Kasumi-1 (cell line): ENCODE measurements at regions not wholly inside any gene's neighbourhood (a gene's known extent, or its start where the extent isn't known, plus 50 kb on each side); places are given as distances from the start of the nearest gene placed in this dataset.
"Not testable (repeated sequence)": the region's sequence is repeated elsewhere in the genome, so short reads cannot be mapped to it uniquely, and the experiment has no call there.

Source experiments
- DNase-seq, 2 experiments: peaks; one replicate each; lab custom pipeline; 2025; lab: John Stamatoyannopoulos, UW

GRCh38 chr2:236827997-236828396, 257.7 kb upstream of the COPS8 start:
- no peak for DNase-seq

- no peak for DNase-seq
Measured at GRCh38 chr2:236828820-236829219, 256.9 kb upstream of the COPS8 start.

GRCh38 chr2:236830926-236831325, 254.8 kb upstream of the COPS8 start:
- no peak for DNase-seq

GRCh38 chr2:236831698-236832097, 254.0 kb upstream of the COPS8 start:
- DNase-seq, result no peak

- DNase-seq, result no peak
Measured at GRCh38 chr2:236833501-236834073, 252.1 kb upstream of the COPS8 start.

- DNase-seq, result no peak
Measured at GRCh38 chr2:236834284-236834683, 251.4 kb upstream of the COPS8 start.

GRCh38 chr2:236835307-236836024, 250.2 kb upstream of the COPS8 start:
- DNase-seq, result no peak

- DNase-seq, result not testable (repeated sequence)
Measured at GRCh38 chr2:236836028-236836427, 249.7 kb upstream of the COPS8 start.

GRCh38 chr2:236840215-236840614, 245.5 kb upstream of the COPS8 start:
- no peak for DNase-seq

- no peak for DNase-seq
Measured at GRCh38 chr2:236840857-236841256, 244.8 kb upstream of the COPS8 start.

GRCh38 chr2:236841389-236841788, 244.3 kb upstream of the COPS8 start:
- no peak for DNase-seq

GRCh38 chr2:236843161-236843968, 242.3 kb upstream of the COPS8 start:
- DNase-seq, result no peak

- DNase-seq, result no peak
Measured at GRCh38 chr2:236844711-236845110, 241.0 kb upstream of the COPS8 start.

- DNase-seq, result no peak
Measured at GRCh38 chr2:236847023-236847422, 238.7 kb upstream of the COPS8 start.

- DNase-seq, result no peak
Measured at GRCh38 chr2:236847538-236848263, 238.0 kb upstream of the COPS8 start.

GRCh38 chr2:236848501-236848900, 237.2 kb upstream of the COPS8 start:
- DNase-seq, result no peak

- no peak for DNase-seq
Measured at GRCh38 chr2:236849508-236849907, 236.2 kb upstream of the COPS8 start.

- no peak for DNase-seq
Measured at GRCh38 chr2:236849940-236850339, 235.7 kb upstream of the COPS8 start.

- DNase-seq, result no peak
Measured at GRCh38 chr2:236851187-236851586, 234.5 kb upstream of the COPS8 start.

- DNase-seq, result no peak
Measured at GRCh38 chr2:236852100-236852976, 233.4 kb upstream of the COPS8 start.

GRCh38 chr2:236852977-236853374, 232.7 kb upstream of the COPS8 start:
- DNase-seq, result no peak
